ENCODE measurements at regions not wholly inside any gene's neighbourhood (a gene's known extent, or its start where the extent isn't known, plus 50 kb on each side); places are given as distances from the start of the nearest gene placed in this dataset.

DNA sequence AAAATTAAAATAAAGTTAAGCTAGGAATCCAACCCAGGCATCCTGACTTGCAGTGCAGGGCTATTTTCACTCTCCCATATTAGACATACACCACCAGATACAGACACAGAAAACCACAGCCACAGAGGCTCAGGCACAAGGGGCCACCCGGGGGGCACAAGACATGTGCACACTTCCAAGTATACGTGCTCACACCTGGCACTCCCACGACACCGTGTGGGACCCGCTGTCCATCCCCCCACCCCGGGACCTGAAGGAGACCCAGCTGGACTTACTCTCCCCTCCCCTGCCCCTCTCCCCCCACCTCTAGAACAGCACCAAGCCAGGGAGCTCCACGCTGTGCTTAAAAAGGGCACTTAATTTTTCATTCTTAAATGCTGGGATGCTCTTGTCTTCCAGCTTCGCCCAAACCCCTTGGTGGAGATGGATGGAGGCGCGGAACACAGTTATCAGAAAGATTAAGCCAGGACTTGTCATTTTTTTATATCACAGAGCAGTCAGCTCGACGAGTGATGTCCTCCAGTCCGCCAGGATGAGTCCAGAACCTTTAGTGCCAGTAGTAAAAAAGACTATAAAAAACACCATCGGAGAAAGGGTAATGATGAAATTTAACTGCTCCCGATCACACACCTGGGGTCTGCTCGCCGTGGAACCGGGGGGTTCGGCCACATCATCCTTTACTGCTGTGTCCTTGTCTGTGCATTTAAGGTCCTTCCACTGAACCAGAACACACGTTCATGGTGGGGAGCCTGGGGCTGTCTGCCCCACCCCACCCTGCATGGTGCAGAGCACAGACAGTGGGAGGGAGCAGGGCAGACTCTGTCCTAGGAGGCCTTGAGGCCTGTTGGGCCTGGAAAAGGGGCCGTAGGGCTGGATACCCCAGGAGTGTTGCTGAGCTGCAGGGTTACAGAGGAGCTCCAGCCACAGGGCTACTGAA, 73.3 kb upstream of the LHX1 start:
- DNase-seq = no peak

DNA sequence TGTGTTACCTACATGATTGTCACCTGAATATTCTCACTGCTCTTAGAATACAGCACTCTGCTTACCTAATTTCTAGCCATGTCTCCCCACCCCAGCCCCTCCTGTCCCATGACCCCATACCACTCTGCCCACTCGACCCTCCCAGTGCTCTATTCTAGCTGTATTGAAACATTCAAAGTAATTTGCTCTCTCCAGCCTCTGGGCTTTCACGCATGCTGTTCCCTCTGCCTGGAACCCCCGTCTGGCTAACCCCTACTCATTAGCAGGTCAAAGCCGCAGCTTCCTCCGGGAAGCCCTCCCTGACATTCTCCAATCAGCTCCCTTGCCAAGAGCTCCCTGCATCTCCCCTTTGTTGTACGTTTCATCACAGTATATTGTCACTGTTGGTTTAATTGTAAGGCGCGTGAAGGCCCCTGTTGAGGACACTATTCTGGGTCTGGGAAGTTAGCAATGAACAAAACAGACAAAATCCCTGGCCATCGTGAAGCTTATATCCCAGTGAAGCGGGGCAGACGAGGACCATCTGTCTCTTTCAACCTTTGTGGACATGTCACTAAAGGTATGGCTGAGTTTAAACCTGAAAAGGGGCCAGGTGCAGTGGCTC, 72.3 kb upstream of the LHX1 start:
- DNase-seq = no peak

DNA sequence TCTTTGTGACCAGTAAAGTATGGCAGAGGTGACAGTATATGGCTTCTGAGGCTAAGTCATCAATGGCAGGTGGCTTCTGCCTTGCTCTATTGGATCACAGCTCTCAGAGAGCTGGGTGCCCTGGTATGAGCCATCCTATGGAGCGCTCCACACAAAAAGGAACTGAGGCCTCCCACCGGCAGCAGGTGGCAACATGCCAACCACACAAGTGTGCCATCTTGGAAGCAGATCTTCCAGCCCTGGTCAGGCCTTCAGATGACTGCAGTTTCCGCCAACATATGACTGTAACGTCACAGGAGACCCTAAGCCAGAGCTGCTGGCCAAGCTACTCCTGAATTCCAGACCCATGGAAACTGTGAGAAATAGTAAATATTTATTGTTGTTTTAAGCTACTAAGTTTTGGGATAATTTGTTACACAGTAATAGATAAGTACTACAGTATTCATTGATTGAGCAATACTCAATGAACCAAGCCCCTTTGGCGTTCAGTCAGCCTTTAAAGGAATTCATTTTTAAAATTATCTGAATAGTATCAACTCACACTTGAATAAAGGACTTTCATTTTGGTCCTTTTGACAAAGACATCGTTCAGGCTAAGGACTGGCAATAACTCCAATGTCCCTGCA, 69.4 kb upstream of the LHX1 start:
- DNase-seq = no peak

DNA sequence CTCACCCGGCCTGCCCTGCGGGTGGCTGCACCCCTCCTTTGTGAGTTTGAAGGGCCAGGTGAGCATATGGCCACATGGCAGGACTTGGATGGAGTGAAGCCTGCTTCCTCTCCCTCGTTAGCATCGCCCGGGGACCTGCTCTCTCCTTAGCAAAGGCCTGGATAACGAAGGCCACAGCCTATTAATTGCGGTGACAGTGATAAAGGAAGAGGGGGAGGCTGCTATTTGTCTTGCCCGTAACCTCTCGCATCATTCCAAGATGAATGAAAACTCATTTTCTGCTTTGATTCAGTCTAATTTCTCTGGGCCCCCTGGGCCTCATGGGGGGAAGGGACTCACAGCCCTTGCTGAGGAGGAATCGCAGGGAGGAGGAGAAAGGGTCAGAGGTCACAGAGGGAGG, 68.5 kb upstream of the LHX1 start:
- DNase-seq = no peak

DNA sequence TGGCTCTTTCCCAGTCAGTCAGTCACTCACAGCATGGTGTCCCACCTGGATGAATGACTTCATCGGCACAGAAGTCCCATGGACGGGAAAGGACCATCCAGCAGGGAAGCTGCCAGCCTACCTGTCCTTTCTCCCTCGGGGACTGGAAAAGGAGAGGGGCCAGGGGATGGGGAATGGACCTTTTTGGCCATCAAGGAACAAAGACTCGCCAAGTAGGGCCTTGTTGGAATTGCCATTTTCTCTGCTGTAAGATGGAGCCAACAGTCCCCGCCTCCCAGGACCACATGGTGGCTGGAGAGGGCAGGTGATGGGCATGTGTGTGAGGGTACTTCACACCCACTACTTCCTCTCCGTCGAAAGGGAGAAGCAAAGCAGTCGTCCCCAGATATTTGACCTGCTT, 67.8 kb upstream of the LHX1 start:
- no peak for DNase-seq

DNA sequence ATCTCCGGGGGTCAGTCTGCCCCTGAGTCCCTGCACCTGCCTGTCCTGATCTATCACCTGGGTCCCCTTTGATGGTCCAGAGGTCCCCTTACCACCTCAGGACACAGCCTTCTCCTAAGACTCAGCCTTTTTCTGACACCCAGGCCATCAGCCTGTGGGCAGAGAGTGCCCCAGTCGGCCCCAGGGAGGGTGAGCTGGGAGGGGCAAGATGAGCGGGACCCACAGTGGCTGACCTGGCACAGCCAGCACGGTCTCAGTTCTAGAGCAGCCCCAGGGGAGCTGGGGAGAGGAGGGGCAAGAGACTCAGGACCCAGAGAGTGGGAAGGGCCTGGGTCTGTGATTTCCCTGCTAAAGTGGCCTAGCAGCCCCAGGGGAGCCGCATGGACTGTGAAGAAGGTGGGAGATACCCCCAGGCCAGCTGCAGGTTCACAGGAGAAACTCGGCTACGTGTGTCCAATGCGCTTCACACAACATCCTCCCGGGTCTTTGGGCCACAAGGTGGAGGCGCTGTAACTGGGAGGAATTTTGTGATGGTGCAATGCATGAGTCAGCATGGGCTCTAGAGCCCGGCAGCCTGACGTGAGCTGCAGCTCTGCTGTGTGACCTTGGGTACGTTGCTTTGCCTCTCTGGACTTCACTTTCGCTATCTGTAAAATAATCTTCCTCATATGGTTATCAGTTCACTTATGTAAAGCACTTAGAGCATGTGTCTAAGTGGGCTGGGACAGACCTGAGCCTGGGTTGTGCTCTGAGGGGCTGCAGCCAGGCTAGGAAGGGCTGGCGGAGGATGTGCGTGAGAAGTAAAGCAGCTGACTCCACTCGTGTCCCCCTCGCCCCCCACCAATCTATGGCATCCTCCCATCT, 67.2 kb upstream of the LHX1 start:
- no peak for DNase-seq

DNA sequence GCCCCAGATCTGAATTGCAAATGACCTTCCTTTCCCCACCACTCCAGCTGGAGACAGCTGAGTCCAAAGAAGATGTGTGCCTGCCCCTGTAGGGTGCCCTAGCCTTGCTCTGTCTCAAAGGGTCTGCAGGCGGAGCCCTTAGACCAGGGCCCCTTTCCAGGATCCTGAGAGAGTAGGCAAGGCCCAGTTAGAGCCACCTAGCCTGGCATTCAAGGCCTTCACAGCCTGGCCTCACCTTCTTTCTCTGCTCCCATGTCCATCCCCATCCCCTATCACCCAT, 66.6 kb upstream of the LHX1 start:
- DNase-seq = no peak

DNA sequence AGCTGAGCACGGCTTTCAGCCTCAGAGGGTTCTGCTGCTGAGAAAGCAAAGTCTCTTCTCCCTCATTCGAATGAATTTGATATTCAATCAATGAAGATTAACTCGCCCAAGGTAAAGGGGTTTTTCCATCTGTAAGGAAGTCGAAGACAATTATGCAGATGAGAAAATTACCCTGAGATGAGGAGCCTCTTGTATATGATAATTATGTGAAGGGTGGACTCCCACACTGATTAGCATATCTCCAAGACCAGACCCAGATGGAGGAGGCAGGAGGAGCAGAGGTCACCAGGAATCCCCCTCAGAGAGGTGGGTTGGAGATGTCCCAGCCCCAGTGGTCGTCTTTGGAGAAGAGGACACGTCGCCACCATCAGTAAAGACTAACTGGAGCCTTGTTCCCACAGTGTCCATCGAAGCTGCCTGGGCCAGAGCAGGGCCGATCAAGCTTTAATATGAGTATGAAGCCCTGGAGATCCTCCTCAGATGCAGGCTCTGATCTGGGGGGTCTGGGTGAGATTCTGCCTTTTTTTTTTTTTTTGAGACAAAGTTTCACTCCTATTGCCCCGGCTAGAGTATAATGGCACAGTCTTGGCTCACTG, 61.5 kb upstream of the LHX1 start:
- DNase-seq = no peak

DNA sequence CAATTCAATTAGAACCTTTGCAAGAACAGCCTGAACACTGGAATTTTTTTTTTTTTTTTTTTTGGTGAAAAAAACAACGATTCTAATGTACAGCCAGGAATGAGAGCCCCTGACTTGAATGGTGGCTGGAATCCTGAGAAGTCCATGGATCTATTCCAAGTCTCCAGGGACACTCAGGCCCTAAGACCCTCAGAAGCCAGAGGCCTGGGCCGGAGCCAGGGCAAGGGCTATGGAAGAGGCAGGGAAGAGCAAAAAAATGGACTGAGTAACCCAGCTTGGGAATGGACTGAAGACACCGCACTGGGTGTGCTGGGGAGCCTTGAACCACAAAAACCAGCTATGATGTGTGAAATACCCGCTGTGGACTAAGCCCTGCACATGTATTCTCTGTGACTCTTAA, 60.3 kb upstream of the LHX1 start:
- DNase-seq = no peak

DNA sequence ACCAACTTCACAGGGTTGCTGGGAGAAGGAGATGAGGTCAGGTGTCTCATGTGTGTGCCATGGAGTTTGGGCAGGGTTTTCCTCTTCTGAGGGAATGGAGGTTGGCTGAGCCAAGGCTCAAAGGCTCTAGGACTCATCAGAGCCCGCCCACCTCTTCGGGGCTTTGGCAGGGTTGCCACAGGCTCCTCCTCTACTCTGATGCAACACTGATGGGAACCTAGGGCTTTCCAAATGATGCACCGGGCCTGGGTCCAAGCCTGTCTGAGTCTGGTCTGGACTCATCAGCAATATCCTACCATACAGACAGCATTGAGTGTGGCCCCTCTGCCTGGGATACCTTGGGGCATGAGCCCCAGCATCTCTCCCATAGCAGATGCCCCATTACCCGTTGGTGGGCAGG, 59.5 kb upstream of the LHX1 start:
- DNase-seq = no peak

DNA sequence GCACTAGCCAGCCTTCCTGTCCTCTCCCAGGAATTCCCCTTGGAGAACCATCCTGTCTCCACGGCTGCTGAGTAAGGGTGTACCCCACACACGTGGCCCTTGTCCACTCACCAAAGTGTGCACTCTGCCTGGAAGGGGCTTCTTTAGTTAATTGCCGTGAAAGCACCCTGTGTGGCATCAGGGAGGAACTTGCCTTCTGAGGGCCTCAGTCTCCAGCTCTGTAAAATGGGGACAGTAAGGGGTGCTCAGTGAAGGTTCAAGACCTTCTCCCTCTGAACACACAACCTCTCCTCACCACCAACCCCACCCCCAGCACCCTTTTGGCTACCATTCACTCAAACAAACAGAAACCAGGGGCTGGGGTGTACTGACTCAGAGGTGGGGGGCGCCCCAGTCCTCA, 59.1 kb upstream of the LHX1 start:
- DNase-seq = no peak

DNA sequence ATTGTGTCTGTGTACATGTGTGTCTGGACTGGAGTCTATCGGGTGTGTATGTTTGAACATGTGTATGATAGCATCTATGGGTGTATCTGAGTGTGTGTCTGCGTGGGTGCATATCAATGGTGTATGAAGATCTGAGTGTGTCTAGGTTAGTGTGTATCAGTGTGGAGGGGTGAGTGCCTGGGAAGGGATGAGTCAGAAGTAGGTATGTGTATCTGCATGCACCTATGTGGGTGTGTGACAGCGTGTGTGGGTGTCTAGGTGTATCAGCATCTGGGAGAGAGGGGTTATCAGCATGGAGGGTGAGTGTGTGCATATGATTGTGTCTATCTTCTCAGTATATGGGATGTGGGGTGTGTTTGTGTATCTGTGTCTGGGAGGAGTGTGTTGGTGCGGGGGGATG, 58.2 kb upstream of the LHX1 start:
- DNase-seq = peak in 1 of 51 donors; percentile 6

DNA sequence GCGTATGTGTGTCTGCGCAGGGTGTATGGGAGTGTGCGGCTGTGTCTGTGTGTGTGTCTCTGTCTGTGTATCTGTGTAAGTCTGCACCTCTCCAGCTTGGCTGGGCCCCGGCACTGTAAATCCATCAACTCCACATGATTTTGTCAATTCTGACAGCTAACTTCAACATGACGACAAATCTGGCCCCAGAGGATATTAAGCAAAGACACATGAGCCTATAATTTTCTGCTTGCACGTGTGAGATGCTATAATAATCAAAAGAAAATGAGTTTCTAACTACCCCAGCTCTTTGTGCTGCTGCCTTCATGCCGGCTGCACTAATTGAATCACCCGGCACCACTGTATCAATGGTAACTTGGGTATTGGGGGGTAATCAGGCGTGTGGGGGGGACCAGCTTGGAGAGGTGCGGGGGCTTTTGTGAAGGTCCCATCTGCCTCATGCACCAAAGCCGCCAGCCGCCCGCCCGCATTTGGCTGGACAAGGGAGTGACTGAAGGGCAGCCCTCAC, 57.6 kb upstream of the LHX1 start:
- no peak for DNase-seq

DNA sequence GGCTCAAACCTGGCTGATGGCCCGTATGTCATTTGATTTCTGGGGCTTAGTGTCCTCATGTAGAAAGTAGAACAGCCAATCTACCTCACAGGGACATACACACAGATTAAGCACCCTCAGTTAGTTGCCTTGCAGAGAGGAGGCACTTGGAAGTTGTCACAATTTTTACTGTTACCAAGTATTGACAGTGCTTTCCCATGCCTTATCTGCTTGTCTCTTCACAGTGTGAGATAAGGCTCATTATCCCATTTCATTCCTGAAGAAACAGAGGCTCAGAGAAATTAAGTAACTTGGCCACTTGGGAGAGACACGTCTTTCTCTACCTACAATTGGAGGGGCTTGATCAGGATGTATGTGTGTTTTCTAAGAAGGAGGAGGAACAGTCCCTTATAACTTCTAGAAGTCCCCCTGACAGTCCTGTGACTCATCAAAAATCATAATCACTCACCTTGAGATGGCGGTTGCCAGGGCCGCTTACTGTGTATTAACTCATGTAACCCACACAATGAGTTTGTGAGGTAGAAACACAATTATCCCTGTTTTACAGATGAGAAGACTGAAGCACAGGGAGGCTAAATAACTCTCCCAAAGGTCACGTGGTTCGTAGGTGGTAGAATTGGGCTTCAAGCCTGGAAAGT, 56.9 kb upstream of the LHX1 start:
- no peak for DNase-seq

DNA sequence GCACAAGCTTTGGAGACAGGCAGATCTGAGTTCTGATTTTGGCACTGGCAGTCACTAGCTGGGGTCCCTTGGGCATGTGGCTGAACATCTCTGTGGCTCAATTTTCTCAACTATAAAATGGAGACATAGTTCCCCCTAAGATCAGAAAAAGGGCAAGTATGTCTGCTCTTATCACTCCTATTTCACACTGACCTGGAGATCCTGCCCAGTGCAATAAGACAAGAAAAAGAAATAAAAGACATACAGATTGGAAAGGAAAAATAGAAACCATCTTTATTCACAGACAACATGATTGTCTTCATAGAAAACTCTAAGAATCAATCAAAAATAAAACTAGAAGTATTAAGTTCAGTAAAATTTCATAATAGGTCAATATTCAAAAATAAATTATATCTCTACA, 56.0 kb upstream of the LHX1 start:
- DNase-seq = no peak

DNA sequence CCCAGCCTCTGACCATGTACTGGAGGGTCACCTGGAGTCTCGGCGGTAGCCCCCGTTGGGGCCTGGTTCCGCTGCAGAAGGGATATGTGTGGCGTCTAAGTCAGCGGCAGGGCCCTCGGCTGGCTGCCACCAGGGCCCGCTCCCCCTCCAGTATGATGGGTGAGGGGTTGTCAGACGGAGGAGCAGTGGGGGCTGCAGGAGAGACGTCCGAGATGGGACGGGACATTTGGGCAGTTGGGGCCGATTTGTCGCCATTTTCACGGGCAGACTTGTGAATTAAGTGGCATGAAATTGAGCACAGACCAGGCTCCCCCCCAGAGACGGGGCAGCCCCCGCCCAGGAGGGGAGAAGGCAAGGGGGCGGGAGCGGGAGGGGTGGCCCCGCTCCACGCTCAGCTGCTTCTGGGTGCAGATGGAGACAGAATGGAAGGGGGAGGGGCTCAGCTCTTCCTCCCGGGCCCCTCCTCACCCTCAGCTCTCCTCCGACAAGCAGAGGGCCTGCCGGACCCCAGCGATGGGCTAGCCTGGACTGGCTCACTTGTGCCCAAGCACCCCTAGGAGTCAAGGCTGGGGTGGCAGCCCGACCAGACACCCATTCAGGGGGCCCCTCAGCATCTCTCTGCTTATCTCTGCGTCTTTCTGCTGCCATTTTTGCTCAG, 52.7 kb upstream of the LHX1 start:
- no peak for DNase-seq

DNA sequence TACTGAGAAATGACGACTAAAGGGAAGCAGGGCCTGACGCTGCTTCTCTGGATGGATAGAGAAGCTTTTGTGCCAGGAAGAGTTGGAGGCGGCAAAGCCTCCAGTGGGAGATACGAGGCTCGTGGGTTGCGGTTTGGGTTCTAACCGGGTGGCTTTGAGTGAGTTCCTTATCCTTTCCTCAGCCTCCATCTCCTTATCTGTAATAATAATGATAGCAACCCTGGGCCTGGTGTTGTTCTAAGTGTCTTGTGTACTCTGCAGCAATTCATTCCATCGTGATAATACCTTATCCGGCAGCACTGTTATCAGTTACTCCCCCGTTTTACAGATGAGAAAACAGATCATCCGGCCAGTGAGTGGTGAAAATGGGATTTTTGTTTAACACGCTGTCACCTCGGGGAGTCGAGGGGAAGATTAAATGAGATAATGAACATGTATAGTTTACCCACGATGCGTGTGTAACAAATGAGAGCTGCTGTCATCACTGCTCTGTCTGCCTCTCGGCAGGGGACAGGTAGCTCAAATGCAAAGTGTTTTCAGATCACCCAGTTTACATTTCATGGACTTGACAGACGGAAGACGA, 52.0 kb upstream of the LHX1 start:
- no peak for DNase-seq

DNA sequence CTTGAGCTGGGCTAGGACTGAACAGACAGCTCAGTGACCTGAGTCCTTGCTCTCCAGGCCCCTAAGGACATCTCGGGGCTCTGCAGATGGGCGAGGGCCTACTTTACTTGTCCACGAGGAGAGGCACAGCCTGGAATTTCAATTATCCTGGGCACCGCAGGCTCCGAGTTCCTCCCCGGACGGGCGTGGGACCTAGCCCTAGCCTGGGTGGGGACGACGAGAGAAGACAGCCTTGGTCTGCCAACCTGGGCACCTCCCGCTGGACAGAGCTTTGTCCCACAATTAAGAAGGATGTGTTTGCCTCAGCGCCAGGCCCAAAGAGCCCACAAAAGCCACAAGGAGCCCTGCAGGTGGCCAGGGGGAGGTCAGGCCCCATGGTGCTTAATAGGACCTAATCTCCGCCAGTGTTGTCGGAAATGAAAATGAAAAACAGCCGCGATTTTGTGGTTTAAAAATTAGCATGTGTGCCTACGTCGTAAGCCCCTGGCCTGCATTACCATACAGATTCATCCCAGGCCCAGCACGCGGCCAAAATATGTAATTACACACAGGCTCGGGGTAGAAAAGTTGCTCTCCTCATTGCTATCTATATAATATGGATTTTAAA, 51.4 kb upstream of the LHX1 start:
- DNase-seq = no peak
